ENCODE measurements at regions not wholly inside any gene's neighbourhood (a gene's known extent, or its start where the extent isn't known, plus 50 kb on each side); places are given as distances from the start of the nearest gene placed in this dataset.

DNA sequence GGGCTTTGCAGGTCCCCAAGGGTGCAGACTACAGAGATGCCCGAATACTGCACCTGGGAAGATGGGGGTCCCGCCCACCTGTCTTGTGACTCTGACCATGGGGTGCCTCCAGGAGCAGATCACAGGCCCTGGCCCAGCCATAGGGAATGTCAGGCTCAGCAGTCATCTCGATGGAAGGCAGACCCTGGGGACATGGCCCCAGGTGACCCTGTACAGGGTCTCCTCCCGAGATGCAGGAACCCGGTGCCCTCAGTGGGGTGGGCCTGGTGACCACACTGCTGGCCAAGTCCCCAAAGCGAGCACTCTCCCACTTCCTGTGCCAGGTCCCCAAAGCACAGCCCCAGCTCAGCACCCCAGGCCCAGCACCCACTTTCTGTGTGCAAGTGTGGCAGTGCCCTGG, 903.7 kb upstream of the USP15 start:
- no peak for TF ChIP-seq TEAD4 (CRISPR knock-in tag; IDR thresholded peaks at IDR 0.05)
- TF ChIP-seq ELF4 (CRISPR knock-in tag; IDR thresholded peaks at IDR 0.05; ENCODE audit: low read depth): no peak
- TF ChIP-seq, protein P1, sequence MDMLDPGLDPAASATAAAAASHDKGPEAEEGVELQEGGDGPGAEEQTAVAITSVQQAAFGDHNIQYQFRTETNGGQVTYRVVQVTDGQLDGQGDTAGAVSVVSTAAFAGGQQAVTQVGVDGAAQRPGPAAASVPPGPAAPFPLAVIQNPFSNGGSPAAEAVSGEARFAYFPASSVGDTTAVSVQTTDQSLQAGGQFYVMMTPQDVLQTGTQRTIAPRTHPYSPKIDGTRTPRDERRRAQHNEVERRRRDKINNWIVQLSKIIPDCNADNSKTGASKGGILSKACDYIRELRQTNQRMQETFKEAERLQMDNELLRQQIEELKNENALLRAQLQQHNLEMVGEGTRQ (CRISPR knock-in tag; IDR thresholded peaks at IDR 0.05): no peak
- TF ChIP-seq, protein P2, sequence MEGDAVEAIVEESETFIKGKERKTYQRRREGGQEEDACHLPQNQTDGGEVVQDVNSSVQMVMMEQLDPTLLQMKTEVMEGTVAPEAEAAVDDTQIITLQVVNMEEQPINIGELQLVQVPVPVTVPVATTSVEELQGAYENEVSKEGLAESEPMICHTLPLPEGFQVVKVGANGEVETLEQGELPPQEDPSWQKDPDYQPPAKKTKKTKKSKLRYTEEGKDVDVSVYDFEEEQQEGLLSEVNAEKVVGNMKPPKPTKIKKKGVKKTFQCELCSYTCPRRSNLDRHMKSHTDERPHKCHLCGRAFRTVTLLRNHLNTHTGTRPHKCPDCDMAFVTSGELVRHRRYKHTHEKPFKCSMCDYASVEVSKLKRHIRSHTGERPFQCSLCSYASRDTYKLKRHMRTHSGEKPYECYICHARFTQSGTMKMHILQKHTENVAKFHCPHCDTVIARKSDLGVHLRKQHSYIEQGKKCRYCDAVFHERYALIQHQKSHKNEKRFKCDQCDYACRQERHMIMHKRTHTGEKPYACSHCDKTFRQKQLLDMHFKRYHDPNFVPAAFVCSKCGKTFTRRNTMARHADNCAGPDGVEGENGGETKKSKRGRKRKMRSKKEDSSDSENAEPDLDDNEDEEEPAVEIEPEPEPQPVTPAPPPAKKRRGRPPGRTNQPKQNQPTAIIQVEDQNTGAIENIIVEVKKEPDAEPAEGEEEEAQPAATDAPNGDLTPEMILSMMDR (IDR thresholded peaks at IDR 0.05): no peak
